Muscle of arm (tissue), 1 donor: ENCODE measurements at regions not wholly inside any gene's neighbourhood (a gene's known extent, or its start where the extent isn't known, plus 50 kb on each side); places are given as distances from the start of the nearest gene placed in this dataset.

ENCODE experiments used
- DNase-seq: peaks from one replicate; pipeline ENCODE4 v3.0.0-alpha.2; 2013

- no peak for DNase-seq
These were observed 54.2 kb upstream of the MYCBP2 start for GRCh38 chr13:77381059-77381458.

- DNase-seq = no peak
These were observed 52.6 kb upstream of the MYCBP2 start for GRCh38 chr13:77379508-77379907.

GRCh38 chr13:77378662-77379061 lies 51.8 kb upstream of the MYCBP2 start:
- no peak for DNase-seq

- no peak for DNase-seq
These were observed 50.1 kb upstream of the MYCBP2 start for GRCh38 chr13:77377016-77377415.
